ENCODE measurements at regions not wholly inside any gene's neighbourhood (a gene's known extent, or its start where the extent isn't known, plus 50 kb on each side); places are given as distances from the start of the nearest gene placed in this dataset.

- no peaks in the 10 kb centered on the region for H3K36me3 ChIP-seq
- intact Hi-C loops (cut with DNase I): no loop called here
- no peak for DNase-seq
- peaks cover 6% of the 10 kb centered on the region for H3K4me1 ChIP-seq (ENCODE audit: insufficient read depth)
- no peak for TF ChIP-seq EP300 (IDR thresholded peaks at IDR 0.05)
- no peak for TF ChIP-seq CTCF (IDR thresholded peaks at IDR 0.05)
- TF ChIP-seq POLR2A (IDR thresholded peaks at IDR 0.05): no peak
- no peaks in the 10 kb centered on the region for H3K27me3 ChIP-seq
- no peaks in the 10 kb centered on the region for H3K9me3 ChIP-seq
- H3K4me3 ChIP-seq: no peak overlapping the region
- no peak overlapping the region for H3K27ac ChIP-seq
- 60 to 79% (median 64%) methylated on average over 2 of the region's 2 CpGs for WGBS, 3 donors
Measured at GRCh38 chr2:220550995-220551700, 923.7 kb downstream of the SLC4A3 start.

GRCh38 chr2:220552790-220553535 lies 925.5 kb downstream of the SLC4A3 start:
- Histone ChIP-seq H3K4me1 (ENCODE audit: insufficient read depth) (peaks cover 6% of the 10 kb centered on the region), H3K9me3 (no peaks in the 10 kb centered on the region), H3K27ac (no peak overlapping the region), H3K36me3 (no peaks in the 10 kb centered on the region), H3K27me3 (no peaks in the 10 kb centered on the region), H3K4me3 (no peak overlapping the region)
- intact Hi-C loops (cut with DNase I): no loop called here
- 27 to 30% (median 28%) methylated on average over 7 of the region's 7 CpGs for WGBS, 3 donors
- no peak for DNase-seq
- TF ChIP-seq POLR2A (IDR thresholded peaks at IDR 0.05): no peak
- TF ChIP-seq CTCF (IDR thresholded peaks at IDR 0.05): no peak

GRCh38 chr2:220555961-220556630 lies 928.7 kb downstream of the SLC4A3 start:
- DNase-seq: no peak
- Histone ChIP-seq H3K36me3 (no peaks in the 10 kb centered on the region), H3K27me3 (no peaks in the 10 kb centered on the region), H3K9me3 (no peaks in the 10 kb centered on the region), H3K4me1 (ENCODE audit: insufficient read depth) (peaks cover 3% of the 10 kb centered on the region), H3K27ac (no peak overlapping the region), H3K4me3 (no peak overlapping the region)
- TF ChIP-seq POLR2A (IDR thresholded peaks at IDR 0.05): no peak
- no peak for TF ChIP-seq CTCF (IDR thresholded peaks at IDR 0.05)
- no peak for TF ChIP-seq EP300 (IDR thresholded peaks at IDR 0.05)
- intact Hi-C loops (cut with DNase I): no loop called here
- 68 to 80% (median 70%) methylated on average over 3 of the region's 3 CpGs for WGBS, 3 donors

GRCh38 chr2:220556658-220557057 lies 929.2 kb downstream of the SLC4A3 start:
- Histone ChIP-seq H3K4me3 (no peak overlapping the region), H3K4me1 (ENCODE audit: insufficient read depth) (peaks cover 3% of the 10 kb centered on the region), H3K9me3 (no peaks in the 10 kb centered on the region), H3K36me3 (no peaks in the 10 kb centered on the region), H3K27ac (no peak overlapping the region), H3K27me3 (no peaks in the 10 kb centered on the region)
- 25 to 29% (median 27%) methylated on average over 1 of the region's 1 CpG for WGBS, 3 donors
- no peak for DNase-seq
- no peak for TF ChIP-seq POLR2A (IDR thresholded peaks at IDR 0.05)
- no peak for TF ChIP-seq EP300 (IDR thresholded peaks at IDR 0.05)
- no peak for TF ChIP-seq CTCF (IDR thresholded peaks at IDR 0.05)
- intact Hi-C loops (cut with DNase I): no loop called here
